Psoas muscle (tissue), 7 donors: ENCODE measurements at regions not wholly inside any gene's neighbourhood (a gene's known extent, or its start where the extent isn't known, plus 50 kb on each side); places are given as distances from the start of the nearest gene placed in this dataset.

Experiments used
- ATAC-seq, 4 donors: fragments of 200-7000 bp; cut with Tn5 transposase; one replicate each; pipeline ENCODE4 v1.9.1; 2020; ENCODE audit warnings: moderate library complexity in 3 of 4, mild to moderate bottlenecking in 2 of 4
- DNase-seq, 2 donors: peaks; one replicate each; pipeline ENCODE4 v3.0.0-alpha.2; 2020
- H3K27ac ChIP-seq: fragments of 200-600 bp; one replicate; pipeline ENCODE4 v1.8.0; 2022
- H3K27me3 ChIP-seq, 3 donors: fragments of 200-600 bp in 1 of 3; one replicate each; pipeline versions ENCODE4 v1.6.1 to v1.8.0; 2013 to 2022; ENCODE audit warnings: low read length in 2 of 3, mild to moderate bottlenecking in 2 of 3, moderate library complexity in 1 of 3; ENCODE audit not compliant: insufficient read depth in 3 of 3
- H3K36me3 ChIP-seq, 2 donors: fragments of 200-600 bp in 1 of 2; one replicate each; pipeline versions ENCODE4 v1.6.1 to v1.8.0; 2013 to 2022; ENCODE audit warnings: low read depth in 1 of 2, mild to moderate bottlenecking in 1 of 2, moderate library complexity in 1 of 2; ENCODE audit not compliant: insufficient read depth in 1 of 2
- H3K4me1 ChIP-seq: fragments of 200-600 bp; one replicate; pipeline ENCODE4 v1.8.0; 2022
- H3K4me3 ChIP-seq: fragments of 200-600 bp; one replicate; pipeline ENCODE4 v1.8.0; 2022; ENCODE audit warnings: mild to moderate bottlenecking
- H3K9me3 ChIP-seq: fragments of 200-600 bp; one replicate; pipeline ENCODE4 v1.8.0; 2022
- CTCF ChIP-seq: fragments of 200-600 bp; IDR thresholded peaks from one replicate; pipeline ENCODE4 v1.8.0; 2022; ENCODE audit warnings: antibody characterized with exemption
- WGBS, 3 donors: extraction: QIAGEN DNeasy Blood & Tissue Kit; methylation state at CpG; one replicate each; pipeline versions ENCODE4 v1.1.6 to v1.1.7; 2013; 5-methylcytosine and 5-hydroxymethylcytosine counted together
- intact Hi-C, 2 donors: fragments of 100-400 bp; cut with DNase I; formaldehyde crosslinking; loops; one replicate each; pipeline versions ENCODE4 v1.11.0 to v1.14.2; 2022
- donor health status: healthy with polysubstance abuse.
- donor health status: DM: no; HTN: no; CAD: no; lungs with moderate emphysema.
- donor health status: Bipolar disorder and iron deficiency.
- donor health status: healthy.
- donor health status: DM: yes; HTN: yes; CAD: no.
- donor health status: DM: no; HTN: no; CAD: no.
- donor health status: DM: yes; HTN: yes; CAD: no.

DNA sequence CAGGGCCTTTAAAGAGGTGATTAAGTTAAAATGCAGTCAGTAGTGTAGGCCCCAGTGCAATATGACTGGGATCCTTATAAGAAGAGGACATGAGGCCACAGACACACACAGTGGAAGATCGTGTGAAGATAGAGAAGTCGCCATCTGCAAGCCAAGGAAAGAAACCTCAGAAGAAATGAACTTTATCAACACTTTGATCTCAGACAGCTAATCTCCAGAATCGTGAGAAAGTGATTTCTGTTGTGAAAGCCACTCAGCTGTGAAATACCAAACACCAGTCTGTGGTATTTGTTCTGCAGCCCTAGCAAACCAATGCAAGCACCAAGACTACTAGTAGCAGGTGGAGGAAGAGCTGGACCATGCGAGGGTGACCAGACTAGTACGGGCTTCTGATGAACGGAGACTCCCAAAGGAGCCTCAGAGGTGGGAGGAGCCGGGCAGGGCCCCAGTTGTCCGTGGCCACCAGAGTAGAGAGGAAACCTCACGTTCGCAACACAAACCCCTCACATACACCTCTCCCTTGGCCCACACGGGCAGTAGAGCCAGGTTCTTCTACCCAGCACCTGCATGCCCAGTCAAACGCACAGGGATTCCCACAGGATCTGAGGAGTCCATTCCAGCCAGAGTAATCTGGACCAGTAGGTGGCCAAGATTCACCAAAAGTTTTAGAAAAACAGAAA, 243.0 kb downstream of the TTC8 start:
- no peak overlapping the region for H3K27ac ChIP-seq
- DNase-seq (no peak), ATAC-seq (no peak)
- no peaks in the 10 kb centered on the region for H3K9me3 ChIP-seq
- no peaks in the 10 kb centered on the region for H3K36me3 ChIP-seq
- no peak overlapping the region for H3K4me3 ChIP-seq
- H3K4me1 ChIP-seq = no peaks in the 10 kb centered on the region
- intact Hi-C loops = no loop called here
- WGBS, 3 donors = 71 to 72% (median 72%) methylated on average over 12 of the region's 12 CpGs
- TF ChIP-seq CTCF = no peak
- H3K27me3 ChIP-seq = no peaks in the 10 kb centered on the region

- 65 to 69% (median 66%) methylated on average over 16 of the region's 16 CpGs for WGBS, 3 donors
- Histone ChIP-seq H3K27me3 (no peaks in the 10 kb centered on the region), H3K27ac (no peak overlapping the region), H3K4me1 (no peaks in the 10 kb centered on the region), H3K9me3 (no peaks in the 10 kb centered on the region), H3K4me3 (no peak overlapping the region), H3K36me3 (no peaks in the 10 kb centered on the region)
- intact Hi-C loops = no loop called here
- no peak for TF ChIP-seq CTCF
- ATAC-seq (no peak), DNase-seq (no peak)
These were observed 253.8 kb downstream of the TTC8 start for GRCh38 chr14:89078021-89078795.

DNA sequence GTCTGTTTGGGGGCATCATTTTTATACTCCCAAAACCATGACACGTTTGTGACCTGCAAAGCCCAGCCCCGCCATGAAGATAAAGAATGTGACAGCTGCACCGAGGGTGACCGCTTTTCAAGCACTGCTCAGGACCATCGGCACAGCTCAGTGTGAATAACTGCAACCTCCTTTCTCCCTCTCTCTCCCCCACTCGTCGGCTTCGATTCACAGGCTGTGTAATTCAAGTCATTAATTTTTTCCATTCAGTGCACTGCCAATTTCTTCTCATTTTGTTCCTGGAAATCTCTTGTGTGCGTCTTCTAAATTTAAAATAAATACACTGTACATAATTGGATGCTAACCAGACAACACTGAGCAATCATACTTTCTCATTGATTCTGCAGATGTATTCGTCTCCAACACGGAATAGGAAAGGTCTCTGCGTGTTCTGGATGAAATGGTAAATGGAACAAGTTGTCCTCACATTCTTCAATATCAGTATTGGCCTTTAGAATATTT, 260.8 kb downstream of the TTC8 start:
- Histone ChIP-seq H3K36me3 (no peaks in the 10 kb centered on the region), H3K9me3 (no peaks in the 10 kb centered on the region), H3K27me3 (no peaks in the 10 kb centered on the region), H3K27ac (no peak overlapping the region), H3K4me3 (no peak overlapping the region), H3K4me1 (no peaks in the 10 kb centered on the region)
- intact Hi-C loops = no loop called here
- no peak for TF ChIP-seq CTCF
- WGBS, 3 donors = 18% methylated on average over 12 of the region's 12 CpGs
- DNase-seq = no peak
- ATAC-seq = no peak

- no peaks in the 10 kb centered on the region for H3K27me3 ChIP-seq
- ATAC-seq (no peak), DNase-seq (no peak)
- no peak for TF ChIP-seq CTCF
- H3K9me3 ChIP-seq = no peaks in the 10 kb centered on the region
- no peaks in the 10 kb centered on the region for H3K36me3 ChIP-seq
- no peak overlapping the region for H3K27ac ChIP-seq
- WGBS, 3 donors = 59 to 68% (median 65%) methylated on average over 9 of the region's 9 CpGs
- H3K4me1 ChIP-seq = no peaks in the 10 kb centered on the region
- intact Hi-C loops = no loop called here
- H3K4me3 ChIP-seq = no peak overlapping the region
These were observed 261.4 kb downstream of the TTC8 start for GRCh38 chr14:89085737-89086382.
